HG03575 (cell line): ENCODE measurements at regions not wholly inside any gene's neighbourhood (a gene's known extent, or its start where the extent isn't known, plus 50 kb on each side); places are given as distances from the start of the nearest gene placed in this dataset.

ENCODE experiments used
- ATAC-seq: cut with Tn5 transposase; IDR thresholded peaks from one replicate; pipeline ENCODE4 v1.9.1; 2021; ENCODE audit not compliant: unreplicated experiment, insufficient number of reproducible peaks, low FRiP score; ENCODE audit errors: extremely low read depth

DNA sequence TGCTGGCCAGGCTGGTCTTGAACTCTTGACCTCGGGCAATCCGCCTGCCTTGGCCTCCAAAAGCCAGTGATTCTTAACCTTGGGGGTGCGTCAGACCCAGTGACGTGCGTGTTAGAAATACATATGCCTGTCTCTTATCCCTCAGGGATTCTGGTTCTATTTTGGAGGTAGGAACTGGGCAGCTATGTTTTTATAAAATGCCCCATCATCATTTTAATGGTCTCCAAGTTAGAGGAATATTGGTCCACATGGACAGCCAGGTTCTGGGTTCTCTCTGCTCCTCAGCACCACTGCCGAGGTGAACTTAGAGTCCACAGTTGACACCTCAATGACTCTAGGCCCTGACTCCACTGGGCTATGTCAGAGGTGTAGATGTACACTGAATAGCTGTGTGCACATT is 352.7 kb downstream of the SMOC2 start:
- ATAC-seq, result no peak

DNA sequence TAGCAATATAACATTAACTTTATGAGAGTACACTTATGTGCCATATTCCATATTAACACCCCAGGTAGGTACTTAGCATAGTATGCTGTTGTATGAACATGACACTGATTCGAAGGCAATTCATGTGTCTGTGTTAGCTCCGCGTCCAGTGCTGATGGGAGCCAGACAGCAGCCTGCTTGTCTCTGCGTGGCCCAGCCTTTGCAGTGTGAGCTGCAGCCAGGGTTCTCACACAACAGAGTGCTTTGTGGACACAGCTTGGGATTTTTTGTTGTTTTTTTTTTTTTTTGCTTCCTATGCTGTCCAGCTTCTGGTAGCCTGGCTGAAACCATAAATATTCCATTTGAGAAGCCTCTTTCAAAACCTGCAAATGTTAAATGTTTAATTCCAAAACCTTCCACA is 350.9 kb downstream of the SMOC2 start:
- ATAC-seq, result no peak

- no peak for ATAC-seq
These were observed 348.7 kb downstream of the SMOC2 start for GRCh38 chr6:168789699-168790098.

DNA sequence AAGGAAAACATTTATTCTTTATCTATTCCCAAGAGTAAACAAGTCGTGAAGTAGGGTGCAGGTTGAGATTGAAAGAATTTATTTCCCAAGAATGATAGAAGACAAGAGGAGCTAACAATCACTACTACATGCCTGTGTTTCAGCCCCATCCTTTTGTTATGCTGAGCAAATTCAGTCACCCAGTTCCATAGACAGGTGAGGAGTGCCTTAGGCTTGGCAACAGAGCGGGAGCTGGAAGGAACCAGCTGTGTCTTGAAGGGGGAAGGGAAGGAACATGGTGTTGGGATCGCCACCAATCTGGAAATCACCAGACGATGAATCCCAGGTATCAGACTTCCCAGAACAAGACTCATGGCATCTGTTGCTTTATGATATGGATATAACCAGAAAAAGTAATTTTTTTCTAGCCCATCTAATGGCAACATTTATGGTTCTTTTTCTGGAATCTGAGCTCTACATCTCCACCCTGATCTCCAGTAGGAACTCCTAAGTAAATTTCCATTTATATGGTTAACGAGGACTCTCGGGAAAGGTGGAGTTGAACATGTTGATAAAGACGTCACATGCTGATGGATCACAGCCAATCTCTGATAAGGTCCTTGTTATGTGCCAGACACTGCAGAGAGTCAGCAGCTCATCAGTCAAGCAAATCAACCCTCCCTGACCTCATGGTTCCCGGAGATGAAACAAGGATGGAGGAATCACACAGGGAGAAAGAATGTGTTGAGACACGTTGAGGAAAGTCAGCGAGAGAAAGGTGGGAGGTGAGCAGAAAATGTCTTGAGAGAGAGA is 344.9 kb downstream of the SMOC2 start:
- no peak for ATAC-seq

DNA sequence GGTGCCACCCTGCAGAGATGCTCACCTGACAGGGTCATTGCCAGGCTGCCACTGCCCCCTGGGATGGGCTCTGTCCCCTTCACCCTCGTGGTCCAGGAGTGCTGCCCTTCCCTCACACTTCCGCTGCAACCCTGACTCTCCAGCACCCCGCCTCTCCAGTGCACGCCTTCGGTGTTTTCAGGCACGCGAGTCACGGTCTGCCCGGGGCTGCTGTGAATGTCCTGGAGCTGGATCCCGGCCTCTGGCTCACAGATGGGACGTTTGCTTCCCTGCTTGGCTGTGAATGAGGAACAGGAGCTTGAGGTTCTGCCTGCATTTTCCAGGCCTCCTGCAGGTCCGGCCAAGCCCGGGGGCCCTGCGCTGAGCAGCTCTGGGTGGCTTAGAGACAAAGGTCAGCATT is 343.4 kb downstream of the SMOC2 start:
- no peak for ATAC-seq

GRCh38 chr6:168783720-168784119 is 342.7 kb downstream of the SMOC2 start:
- ATAC-seq, result no peak

- no peak for ATAC-seq
These were observed 341.3 kb downstream of the SMOC2 start for GRCh38 chr6:168782187-168782751.

GRCh38 chr6:168778201-168778600 is 337.2 kb downstream of the SMOC2 start:
- no peak for ATAC-seq

DNA sequence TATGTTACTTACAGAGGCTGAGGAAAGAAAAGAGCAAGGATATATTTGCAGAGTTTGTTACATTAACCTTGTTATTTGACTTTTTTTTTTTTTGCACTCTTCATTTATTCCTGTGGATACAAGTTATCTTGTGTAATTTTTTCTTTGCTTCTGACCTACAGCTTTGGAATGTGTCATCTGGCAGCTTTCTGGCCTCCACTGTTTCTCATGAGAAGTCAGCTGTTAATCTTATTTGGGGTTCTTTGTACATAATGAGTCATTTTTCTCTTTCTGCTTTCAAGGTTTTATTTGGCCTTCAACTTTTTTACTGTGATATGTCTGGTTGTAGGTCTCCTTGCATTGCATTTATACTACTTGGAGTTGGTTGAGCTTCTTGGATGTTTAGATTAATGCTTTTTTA is 333.4 kb downstream of the SMOC2 start:
- ATAC-seq, result no peak

- ATAC-seq, result no peak
These were observed 332.8 kb downstream of the SMOC2 start for GRCh38 chr6:168773788-168774187.

DNA sequence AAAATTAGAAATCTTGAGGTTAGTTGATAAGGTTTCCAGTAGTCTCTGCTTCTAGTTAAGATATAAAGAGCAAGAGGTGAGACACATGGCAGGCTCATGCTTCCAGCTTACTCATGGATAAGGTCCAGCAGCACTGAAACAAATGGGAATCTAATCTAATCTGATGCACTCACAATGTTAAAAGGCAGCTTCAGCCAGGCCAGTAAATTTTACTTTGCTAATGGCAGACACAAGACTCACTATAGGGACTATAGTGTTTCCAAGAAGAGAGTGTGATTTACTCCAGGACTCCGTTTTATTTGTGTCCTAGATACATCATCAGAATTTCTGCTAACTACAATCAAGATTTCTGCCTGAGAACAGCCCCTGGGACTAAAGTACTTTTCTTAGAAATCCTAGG is 324.8 kb downstream of the SMOC2 start:
- ATAC-seq, result no peak

- no peak for ATAC-seq
These were observed 315.1 kb downstream of the SMOC2 start for GRCh38 chr6:168756009-168756634.

DNA sequence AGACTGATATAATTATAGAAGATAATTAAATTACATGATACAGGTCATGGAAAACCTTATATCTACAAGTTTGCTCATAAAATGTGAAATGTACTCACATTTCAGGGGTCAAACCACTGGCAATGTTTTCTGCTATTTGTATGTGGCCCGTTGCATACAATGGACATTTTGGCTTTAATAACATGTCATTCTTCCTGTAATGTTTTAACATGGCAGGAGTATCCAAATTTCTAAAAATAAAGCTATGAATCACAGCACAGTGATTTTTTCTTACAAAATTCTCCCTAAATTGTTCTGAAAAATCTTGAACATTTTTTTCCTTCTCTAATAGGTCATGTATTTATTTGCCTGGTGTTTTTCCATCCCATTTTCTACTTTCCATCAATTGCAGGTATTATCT is 305.7 kb downstream of the SMOC2 start:
- no peak for ATAC-seq

DNA sequence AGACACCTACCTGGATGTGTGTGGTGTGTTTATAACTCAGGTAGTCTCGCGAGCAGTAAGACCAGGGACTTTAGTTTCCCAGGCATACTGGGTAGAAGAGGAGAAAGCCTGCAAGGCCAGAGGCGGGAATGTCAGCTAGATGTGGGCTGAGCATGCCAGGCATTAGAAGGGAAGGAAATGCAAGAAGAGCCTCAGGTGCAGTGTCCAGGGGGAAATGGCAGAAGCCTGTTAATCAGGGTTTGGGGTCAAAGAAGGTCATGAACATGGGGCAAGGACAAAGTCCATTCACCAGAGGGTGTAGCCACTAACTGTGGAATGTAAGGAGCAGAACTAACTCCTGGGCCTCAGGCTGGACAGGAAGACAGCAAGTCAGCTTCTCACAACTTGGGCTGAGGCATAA is 305.0 kb downstream of the SMOC2 start:
- ATAC-seq, result no peak

GRCh38 chr6:168744861-168745260 is 303.9 kb downstream of the SMOC2 start:
- ATAC-seq, result no peak

DNA sequence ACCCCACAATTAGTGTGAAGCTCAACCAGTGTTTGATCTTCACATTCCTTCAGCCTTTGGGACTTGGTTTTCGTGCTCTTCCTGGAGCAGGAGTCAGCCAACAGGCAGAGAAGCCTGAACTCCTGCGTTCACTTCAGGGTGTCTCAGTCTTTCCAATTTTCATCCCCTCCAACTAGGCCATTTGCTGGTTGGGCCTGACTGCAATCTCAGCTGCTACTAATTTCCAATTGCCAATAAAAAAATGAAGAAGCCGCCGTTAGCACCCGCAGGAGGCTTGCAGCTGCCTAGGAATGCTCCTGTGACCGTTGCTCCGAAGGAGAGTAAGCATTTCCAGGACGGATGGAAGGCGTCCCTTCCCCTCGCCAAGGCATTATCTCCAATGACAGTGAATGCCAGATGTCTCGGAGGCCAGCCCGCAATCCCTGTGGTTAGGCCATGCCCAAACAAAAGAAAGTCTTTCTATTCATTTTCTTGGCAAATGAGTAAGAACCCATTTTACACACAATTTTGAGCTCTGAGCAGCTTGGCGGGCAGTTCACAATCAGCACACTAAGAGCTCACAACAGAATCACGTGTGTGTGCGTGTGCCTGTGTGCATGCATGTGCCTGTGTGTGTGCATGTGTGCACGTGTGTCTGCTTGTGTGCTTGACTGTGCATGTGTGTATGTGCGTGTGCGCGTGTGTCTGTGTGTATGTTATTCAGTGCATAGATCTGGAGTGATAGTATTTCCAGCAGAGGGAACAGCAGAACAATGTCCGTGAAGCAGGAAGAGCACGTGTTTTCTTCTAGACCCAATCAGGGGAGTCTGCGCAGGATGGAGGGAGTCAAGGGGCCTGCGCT is 301.2 kb downstream of the SMOC2 start:
- no peak for ATAC-seq

- ATAC-seq, result no peak
These were observed 300.3 kb downstream of the SMOC2 start for GRCh38 chr6:168741305-168741704.

DNA sequence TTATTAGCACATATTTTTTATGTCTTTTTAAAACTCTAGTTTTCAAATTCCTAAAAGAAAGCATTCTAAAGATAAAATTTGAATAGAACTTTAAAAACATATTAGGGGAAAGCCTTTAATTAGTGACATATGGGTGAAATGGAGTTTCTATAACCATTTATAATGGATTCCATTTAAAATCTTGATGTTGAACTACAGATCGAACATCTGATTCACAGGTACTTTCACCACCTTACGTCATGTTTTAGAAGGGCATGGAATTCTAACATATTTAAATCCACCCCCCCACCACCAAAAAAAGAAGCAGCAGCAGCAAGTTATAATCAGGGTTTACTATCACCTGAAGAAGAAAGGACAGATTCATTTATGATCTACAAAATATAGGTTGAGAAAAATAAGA is 298.4 kb downstream of the SMOC2 start:
- no peak for ATAC-seq

- ATAC-seq, result no peak
These were observed 296.5 kb downstream of the SMOC2 start for GRCh38 chr6:168737481-168737880.

GRCh38 chr6:168737014-168737413 is 296.0 kb downstream of the SMOC2 start:
- ATAC-seq, result no peak
